Cardiac septum (tissue), 1 donor: ENCODE measurements at regions not wholly inside any gene's neighbourhood (a gene's known extent, or its start where the extent isn't known, plus 50 kb on each side); places are given as distances from the start of the nearest gene placed in this dataset.
"Not testable (repeated sequence)": the region's sequence is repeated elsewhere in the genome, so short reads cannot be mapped to it uniquely, and the experiment has no call there.

Experiments
- DNase-seq: peaks from one replicate; pipeline ENCODE4 v3.0.0-alpha.2; 2020; ENCODE audit warnings: low spot score
- intact Hi-C: fragments of 100-400 bp; cut with DNase I; formaldehyde crosslinking; loops from one replicate; pipeline ENCODE4 v1.14.0; 2022
- donor health status: DM: no; HTN: no; CAD: no.

GRCh38 chr3:194189243-194189791 is 53.4 kb downstream of the HES1 start:
- DNase-seq, result no peak
- intact Hi-C loops, result no loop called here

DNA sequence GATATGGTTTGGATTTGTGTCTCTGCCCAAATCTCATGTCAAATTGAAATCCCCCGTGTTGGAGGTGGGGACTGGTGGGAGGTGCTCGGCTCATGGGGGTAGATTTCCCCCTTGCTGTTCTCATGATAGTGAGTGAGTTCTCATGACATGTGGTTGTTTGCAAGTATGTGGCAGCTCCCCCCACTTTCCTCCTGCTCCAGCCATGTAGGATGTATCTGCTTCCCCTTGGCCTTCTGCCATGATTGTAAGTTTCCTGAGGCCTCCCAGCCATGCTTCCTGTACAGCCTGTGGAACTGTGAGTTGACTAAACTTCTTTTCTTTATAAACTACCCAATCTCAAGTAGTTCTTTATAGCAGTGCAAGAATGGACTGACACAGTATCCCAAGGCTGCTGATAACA is 55.9 kb downstream of the HES1 start:
- DNase-seq, intact Hi-C loops: not testable (repeated sequence)

GRCh38 chr3:194194051-194194756 is 58.3 kb downstream of the HES1 start:
- intact Hi-C loops, result no loop called here
- DNase-seq, result no peak

GRCh38 chr3:194194757-194195085 is 58.8 kb downstream of the HES1 start:
- intact Hi-C loops, result no loop called here
- DNase-seq, result no peak

DNA sequence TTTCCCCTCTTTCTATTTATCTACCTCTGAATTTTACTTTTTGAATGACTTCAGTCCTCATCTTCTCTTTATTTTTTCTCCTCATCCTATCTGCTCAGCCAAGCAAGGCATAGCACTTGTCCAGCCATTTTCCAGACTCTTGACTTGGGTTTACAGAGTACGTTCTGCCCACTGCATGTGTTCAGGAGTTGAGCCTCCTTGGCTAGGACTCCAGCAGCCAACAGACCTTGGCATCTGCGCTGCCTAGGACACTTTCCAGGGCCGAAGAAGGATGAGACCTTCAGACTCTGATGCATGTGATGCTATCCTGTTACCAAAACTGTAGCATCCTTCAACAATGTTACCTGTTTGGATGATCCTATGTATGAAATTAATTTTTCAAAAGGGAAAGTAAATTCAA is 59.7 kb downstream of the HES1 start:
- intact Hi-C loops, result no loop called here
- no peak for DNase-seq

DNA sequence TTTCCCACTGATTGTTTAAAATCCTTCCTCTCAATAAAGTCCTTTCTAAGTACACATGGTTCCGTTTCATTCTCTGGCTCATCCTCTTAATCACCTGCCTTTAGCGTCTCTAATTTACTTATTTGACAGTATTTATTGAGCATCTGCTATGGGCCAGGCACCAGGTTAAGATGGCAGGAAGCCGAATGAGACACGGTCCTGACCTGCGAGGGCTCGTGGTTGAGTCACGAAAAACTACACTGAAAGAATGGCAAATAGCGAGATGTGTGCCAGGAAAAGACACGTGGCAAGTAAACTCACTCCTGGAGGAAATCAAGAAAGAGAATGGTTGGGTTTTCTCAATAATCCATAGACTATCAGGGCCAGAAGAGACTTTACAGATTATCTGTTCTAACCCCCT is 60.9 kb downstream of the HES1 start:
- intact Hi-C loops, result no loop called here
- no peak for DNase-seq

- no peak for DNase-seq
These were observed 61.5 kb downstream of the HES1 start for GRCh38 chr3:194197396-194197960.

DNA sequence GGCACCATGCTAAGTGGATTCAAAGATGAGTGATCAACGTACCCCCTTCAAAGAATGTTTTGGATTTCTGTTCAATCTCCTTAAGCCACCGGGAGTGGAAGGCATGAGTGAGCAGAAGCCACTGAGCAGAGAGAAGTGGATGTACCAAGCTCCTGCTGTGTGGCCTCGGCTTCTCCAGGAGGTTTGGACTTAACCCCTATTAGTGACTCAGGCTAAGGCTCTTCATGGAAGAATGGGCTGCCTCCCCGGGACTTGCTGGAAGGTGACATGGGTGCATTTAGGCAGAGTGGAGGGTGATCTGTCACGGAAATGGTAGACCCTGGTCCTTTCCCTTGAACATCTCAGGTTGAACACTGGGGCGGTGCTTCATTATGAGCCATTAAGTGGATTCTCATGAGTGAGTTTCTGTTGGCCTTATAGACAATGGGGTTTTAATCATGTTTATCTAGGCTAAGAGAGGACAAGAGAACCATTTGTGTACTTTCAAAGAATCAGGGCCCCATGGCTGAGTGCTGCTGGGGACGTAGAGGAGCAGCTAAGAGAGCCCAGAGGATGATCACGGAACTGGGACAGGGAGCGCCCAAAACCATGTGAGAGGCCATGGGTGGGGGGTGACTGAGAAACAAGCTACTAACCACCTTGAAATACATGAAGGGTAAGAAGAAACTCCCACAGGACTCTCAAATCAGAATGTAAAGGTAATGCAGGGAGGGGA is 62.2 kb downstream of the HES1 start:
- intact Hi-C loops, result no loop called here
- DNase-seq, result no peak

More at GRCh38 chr3:194197396-194197960, 61.5 kb downstream of the HES1 start:
- intact Hi-C loops, result no loop called here

DNA sequence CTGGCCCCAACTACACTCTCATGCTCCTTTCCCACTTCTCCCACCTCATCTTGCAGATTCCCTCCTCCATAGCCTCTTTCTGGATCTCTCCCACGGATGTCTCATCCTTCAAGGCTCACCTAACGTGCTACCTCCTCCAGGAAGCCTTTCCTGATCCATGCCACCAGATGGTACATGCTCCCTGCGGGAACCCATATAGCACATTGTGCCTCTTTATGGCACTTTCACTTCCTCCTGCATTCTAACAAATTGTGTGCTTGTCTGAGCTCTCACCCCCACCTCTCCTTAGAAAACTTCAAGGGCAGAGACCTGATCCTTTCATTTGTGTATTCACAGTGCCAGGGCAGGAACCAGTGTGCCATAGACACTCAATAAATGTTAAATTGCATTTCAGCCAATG is 63.0 kb downstream of the HES1 start:
- intact Hi-C loops, result no loop called here
- DNase-seq, result no peak

GRCh38 chr3:194200422-194201081 is 64.6 kb downstream of the HES1 start:
- no peak for DNase-seq
- intact Hi-C loops, result no loop called here

DNA sequence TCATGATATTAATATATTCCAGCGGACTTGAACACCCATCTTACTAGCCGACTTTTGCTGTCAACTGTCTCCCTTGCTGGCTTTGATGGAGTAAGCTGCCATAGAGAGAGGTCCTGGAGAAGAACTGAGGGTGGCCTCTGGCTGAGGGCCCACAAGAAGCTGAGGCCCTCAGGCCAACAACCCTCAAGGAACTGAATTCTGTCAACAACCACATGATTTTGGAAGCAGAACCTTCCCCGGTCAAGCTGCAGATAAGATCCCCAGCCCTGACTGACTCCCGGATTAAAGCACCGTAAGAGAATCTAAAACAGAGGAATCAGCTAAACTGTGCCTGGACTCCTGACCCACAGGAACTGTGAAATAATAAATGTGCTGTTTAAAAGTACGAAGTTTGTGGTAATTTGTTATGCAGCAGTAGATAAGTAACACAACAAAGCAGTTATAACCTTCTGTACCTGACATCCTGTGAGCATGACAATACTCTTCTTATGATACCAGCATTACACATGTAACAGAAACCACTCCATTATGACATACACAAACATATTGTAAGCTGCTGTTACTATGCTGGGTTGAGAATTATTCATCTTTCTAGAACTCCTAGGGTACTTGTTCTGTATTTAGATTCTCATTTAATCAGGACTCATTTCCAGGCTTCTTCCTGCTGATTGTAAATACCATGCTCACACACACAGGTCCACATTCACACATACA is 66.2 kb downstream of the HES1 start:
- intact Hi-C loops, result no loop called here

GRCh38 chr3:194203482-194204041 is 67.6 kb downstream of the HES1 start:
- intact Hi-C loops, result no loop called here
- no peak for DNase-seq

More for the DNA sequence above, 66.2 kb downstream of the HES1 start:
- no peak for DNase-seq

DNA sequence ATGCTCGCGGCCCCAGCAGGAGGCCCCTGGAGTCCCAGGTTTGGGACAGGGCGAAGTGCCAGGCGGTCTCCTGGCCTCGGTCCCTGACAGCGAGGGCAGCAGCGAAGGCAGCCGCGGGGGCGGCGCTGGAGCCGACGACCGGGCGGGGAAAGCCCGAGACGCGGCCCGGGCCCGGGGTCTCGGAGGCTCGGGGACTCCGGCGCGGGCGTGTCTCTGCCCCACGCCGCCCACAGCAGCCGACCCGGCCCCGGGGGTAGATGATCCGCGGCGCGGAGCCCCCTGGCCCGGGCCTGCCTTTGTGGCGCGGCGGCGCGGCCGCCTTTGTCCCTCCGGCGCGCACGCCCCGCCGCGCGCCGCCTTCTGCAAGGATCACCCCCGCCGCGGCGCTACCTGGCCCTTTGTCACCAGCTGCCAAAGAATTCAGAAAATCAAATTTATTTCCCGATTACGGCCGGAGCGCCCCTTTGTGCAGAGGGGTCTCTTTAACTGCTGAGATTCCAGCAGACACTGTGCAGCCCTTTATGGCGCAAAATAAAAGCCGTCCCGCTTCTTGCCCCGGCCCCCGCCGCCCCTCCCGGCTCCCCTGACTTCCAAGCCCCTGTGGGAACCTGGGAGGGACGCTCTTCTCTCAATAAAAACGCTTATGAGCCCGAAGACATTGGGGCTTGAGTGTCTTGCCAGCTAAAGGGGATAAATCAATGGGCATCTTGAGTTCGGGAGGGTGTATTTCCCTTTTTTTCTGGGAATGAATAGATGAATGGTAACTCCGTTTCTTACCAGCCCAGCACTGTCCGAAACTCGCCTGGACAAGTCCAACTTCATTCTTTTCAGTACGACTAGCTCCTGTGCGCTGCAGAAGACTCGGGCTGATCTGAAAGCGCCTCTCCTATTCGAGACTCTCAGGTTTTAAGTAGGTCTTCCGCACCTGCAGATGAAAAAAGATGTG is 68.4 kb downstream of the HES1 start:
- intact Hi-C loops, result no loop called here
- no peak for DNase-seq

- intact Hi-C loops, result no loop called here
These were observed 69.8 kb downstream of the HES1 start for GRCh38 chr3:194205675-194206133.

DNA sequence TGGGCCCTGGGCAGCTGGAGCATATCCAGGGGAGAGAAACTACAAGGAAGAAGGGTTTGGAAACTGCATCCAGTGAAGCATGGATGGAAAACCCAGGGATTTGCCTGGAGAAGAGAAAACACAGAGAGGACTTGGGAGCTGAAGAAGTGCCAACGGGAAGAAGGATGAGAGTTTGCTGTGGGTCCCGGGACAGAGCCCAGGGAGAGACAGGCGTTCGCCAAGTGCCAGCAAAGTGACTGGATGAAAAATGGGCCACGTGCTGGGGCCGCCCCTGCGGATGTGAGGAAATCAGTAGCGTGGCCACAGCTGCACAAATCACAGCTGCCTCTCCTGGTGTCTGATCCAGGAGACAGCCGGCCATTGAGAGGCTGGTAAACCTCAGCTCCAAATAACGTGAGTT is 70.4 kb downstream of the HES1 start:
- intact Hi-C loops, result no loop called here
- no peak for DNase-seq

More at GRCh38 chr3:194205675-194206133, 69.8 kb downstream of the HES1 start:
- no peak for DNase-seq

DNA sequence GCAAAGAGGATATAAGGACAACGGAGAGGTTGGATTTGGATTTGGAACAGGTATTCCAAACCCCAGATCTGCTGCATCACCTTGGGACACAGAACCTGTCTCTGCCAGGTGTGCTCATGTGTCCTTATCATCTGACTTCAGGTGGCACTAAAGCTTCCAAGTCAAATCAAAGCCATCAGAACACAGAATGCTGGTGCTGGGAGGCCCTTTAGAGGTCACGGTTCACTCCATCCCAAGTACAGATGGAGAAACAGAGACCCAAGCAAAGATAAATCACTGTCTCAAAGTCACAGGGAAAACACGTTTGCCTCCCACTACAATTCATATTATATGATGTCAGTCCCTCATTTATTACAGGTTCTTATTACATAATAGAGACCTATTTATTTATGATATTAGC is 72.8 kb downstream of the HES1 start:
- no peak for DNase-seq
- intact Hi-C loops, result no loop called here

GRCh38 chr3:194212161-194212844 is 76.4 kb downstream of the HES1 start:
- DNase-seq, result no peak
- intact Hi-C loops, result no loop called here
